ENCODE measurements at regions not wholly inside any gene's neighbourhood (a gene's known extent, or its start where the extent isn't known, plus 50 kb on each side); places are given as distances from the start of the nearest gene placed in this dataset.

- Histone ChIP-seq H3K4me3 (replicated peaks in 1 of 3; ENCODE audit: insufficient read depth in 1 of 3, low read depth in 1 of 3, low read length in 3 of 3) (no peak overlapping the region), H3K4me1 (ENCODE audit: control insufficient read depth, extremely low read depth, insufficient read depth, low read length) (no peaks in the 10 kb centered on the region), H3K9me1 (replicated peaks; ENCODE audit: control insufficient read depth, extremely low read depth, insufficient read depth, low read length) (no peaks in the 10 kb centered on the region), H3K9ac (replicated peaks; ENCODE audit: extremely low read depth, insufficient read depth, low read length) (no peak overlapping the region), H3K4me2 (ENCODE audit: insufficient read depth, low read length) (no peak overlapping the region), H4K20me1 (replicated peaks; ENCODE audit: control insufficient read depth, extremely low read depth, insufficient read depth, low read length) (no peaks in the 10 kb centered on the region), H3K36me3 (ENCODE audit: control insufficient read depth in 2 of 2, extremely low read depth in 1 of 2, insufficient read depth in 2 of 2, low read length in 2 of 2) (no peaks in the 10 kb centered on the region), H3K27me3 (ENCODE audit: control insufficient read depth in 2 of 2, insufficient read depth in 2 of 2, low read length in 2 of 2) (no peaks in the 10 kb centered on the region), H3K27ac (ENCODE audit: insufficient read depth, low read depth, low read length) (no peak overlapping the region), H2AFZ (ENCODE audit: low read depth, low read length) (no peak overlapping the region), H3K79me2 (ENCODE audit: control insufficient read depth, insufficient read depth, low read length) (no peaks in the 10 kb centered on the region), H3K9me3 (replicated peaks; ENCODE audit: control insufficient read depth, insufficient read depth, low read length) (no peaks in the 10 kb centered on the region)
- no peak for TF ChIP-seq CTCF (IDR thresholded peaks at IDR 0.05; ENCODE audit: extremely low read depth in 1 of 2, insufficient read depth in 1 of 2, low read depth in 1 of 2, low read length in 2 of 2)
- TF ChIP-seq, protein P1, sequence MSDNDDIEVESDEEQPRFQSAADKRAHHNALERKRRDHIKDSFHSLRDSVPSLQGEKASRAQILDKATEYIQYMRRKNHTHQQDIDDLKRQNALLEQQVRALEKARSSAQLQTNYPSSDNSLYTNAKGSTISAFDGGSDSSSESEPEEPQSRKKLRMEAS (IDR thresholded peaks at IDR 0.05; ENCODE audit: insufficient read depth, insufficient read length): no peak
- no peak for TF ChIP-seq EZH2 (IDR thresholded peaks at IDR 0.05; ENCODE audit: borderline replicate concordance, low read depth, low read length, severe bottlenecking)
- no peak for TF ChIP-seq FOS (IDR thresholded peaks at IDR 0.05; ENCODE audit: borderline replicate concordance, insufficient read depth, low read length)
- no peak for TF ChIP-seq GATA2 (IDR thresholded peaks at IDR 0.05; ENCODE audit: insufficient read depth, insufficient read length, low read depth, low read length)
- BruUV-seq (replicated peaks): no TSS peak
- ChIA-PET POLR2A (no interaction called here), CTCF (interaction anchor here (0.7 kb wide), 1 partner anchor 26 kb away, joined by 3 read pairs; no protein-coding TSS in a partner anchor)
- FAIRE-seq (no peak), DNase-seq (ENCODE audit: low read depth, low spot score) (no peak)
- intact Hi-C loops (cut with micrococcal nuclease): no loop called here
- dilution Hi-C loops (cut with MboI; ENCODE audit: extremely low pct_ligation_motif_present, low sequenced_read_pairs): no loop called here
Observed at GRCh38 chr7:18102576-18102975, 74.9 kb upstream of the PRPS1L1 start.

Data from endothelial cell of umbilical vein (primary cell).